Keratinocyte (primary cell): ENCODE measurements at regions not wholly inside any gene's neighbourhood (a gene's known extent, or its start where the extent isn't known, plus 50 kb on each side); places are given as distances from the start of the nearest gene placed in this dataset.

Experiments
- DNase-seq: peaks from one replicate; pipeline ENCODE4 v3.0.0-alpha.2; 2011; ENCODE audit warnings: low read depth, missing footprints, low spot score
- FAIRE-seq: peaks from 2 replicates; lab custom pipeline; 2011; peaks lifted over from hg19 to GRCh38; lab: Jason Lieb, UNC
- H2AFZ ChIP-seq: 2 replicates; pipeline ENCODE4 v1.6.0; 2012; ENCODE audit warnings: low read length, control low read depth, inconsistent platforms; ENCODE audit not compliant: control insufficient read depth
- H3K27ac ChIP-seq: 2 replicates; pipeline ENCODE4 v1.5.1; 2011; ENCODE audit warnings: low read length; ENCODE audit not compliant: control insufficient read depth, insufficient read depth
- H3K27me3 ChIP-seq: 3 replicates; pipeline ENCODE4 v1.6.0; 2011; ENCODE audit warnings: low read length; ENCODE audit not compliant: control insufficient read depth, insufficient read depth; ENCODE audit errors: extremely low read depth
- H3K36me3 ChIP-seq, 2 experiments: 2 replicates in 1 of 2; 3 replicates in 1 of 2; pipeline ENCODE4 v1.5.1; 2011; ENCODE audit warnings: low read length in 2 of 2, mild to moderate bottlenecking in 1 of 2; ENCODE audit not compliant: control insufficient read depth in 2 of 2, insufficient read depth in 2 of 2; ENCODE audit errors: extremely low read depth in 1 of 2
- H3K4me1 ChIP-seq: 3 replicates; pipeline ENCODE4 v1.5.1; 2011; ENCODE audit warnings: low read length; ENCODE audit not compliant: control insufficient read depth, insufficient read depth; ENCODE audit errors: extremely low read depth
- H3K4me2 ChIP-seq: 3 replicates; pipeline ENCODE4 v1.6.0; 2011; ENCODE audit warnings: low read depth, low read length; ENCODE audit not compliant: control insufficient read depth, insufficient read depth; ENCODE audit errors: extremely low read depth
- H3K4me3 ChIP-seq, 3 experiments: fragments of 200-600 bp in 1 of 3; sonication (generic) in 1 of 3; 2 replicates in 2 of 3; 3 replicates in 1 of 3; pipeline ENCODE4 v1.5.1; 2011 to 2016; ENCODE audit warnings: low read length in 3 of 3, mild to moderate bottlenecking in 3 of 3, control low read depth in 2 of 3, inconsistent platforms in 1 of 3, low read depth in 1 of 3, mixed read lengths in 1 of 3, mixed run types in 1 of 3, moderate library complexity in 1 of 3; ENCODE audit not compliant: control insufficient read depth in 2 of 3, insufficient read depth in 2 of 3; ENCODE audit errors: extremely low read depth in 1 of 3
- H3K79me2 ChIP-seq: 2 replicates; pipeline ENCODE4 v1.6.0; 2012; ENCODE audit warnings: low read length; ENCODE audit not compliant: control insufficient read depth, insufficient read depth
- H3K9ac ChIP-seq: 3 replicates; pipeline ENCODE4 v1.6.0; 2011; ENCODE audit warnings: low read length; ENCODE audit not compliant: control insufficient read depth, insufficient read depth; ENCODE audit errors: extremely low read depth
- H3K9me1 ChIP-seq: 3 replicates; pipeline ENCODE4 v1.6.0; 2011; ENCODE audit warnings: low read length; ENCODE audit not compliant: control insufficient read depth, insufficient read depth; ENCODE audit errors: extremely low read depth
- H3K9me3 ChIP-seq: 2 replicates; pipeline ENCODE4 v1.5.1; 2012; ENCODE audit warnings: low read depth, low read length; ENCODE audit not compliant: control insufficient read depth
- H4K20me1 ChIP-seq: 3 replicates; pipeline ENCODE4 v1.6.0; 2011; ENCODE audit warnings: low read length; ENCODE audit not compliant: control insufficient read depth, insufficient read depth; ENCODE audit errors: extremely low read depth
- EZH2 ChIP-seq: IDR thresholded peaks from one replicate; pipeline ENCODE4 v1.6.1; 2012; ENCODE audit warnings: inconsistent platforms, mild to moderate bottlenecking, low read length, moderate library complexity
- dilution Hi-C: fragments of 300-500 bp; cut with MboI; formaldehyde crosslinking; loops from one replicate; pipeline ENCODE4 v1.7.0; 2020; ENCODE audit warnings: low sequenced_read_pairs; ENCODE audit not compliant: extremely low pct_ligation_motif_present
- TF ChIP-seq, protein P1 (sequence below), 3 experiments: IDR thresholded peaks in 1 of 3; conservative IDR thresholded peaks in 1 of 3; optimal IDR thresholded peaks in 1 of 3; 2 replicates in 2 of 3; 3 replicates in 1 of 3; pipeline versions ENCODE3 to v1.5.1; 2011; ENCODE audit warnings: low read length in 3 of 3, mild to moderate bottlenecking in 3 of 3, moderate library complexity in 2 of 3, control low read depth in 1 of 3, inconsistent platforms in 1 of 3; ENCODE audit not compliant: insufficient read depth in 2 of 3; ENCODE audit errors: extremely low read depth in 1 of 3

- H3K79me2 ChIP-seq = no peaks in the 10 kb centered on the region
- FAIRE-seq = peak; percentile 72
- peaks cover 27% of the 10 kb centered on the region for H3K4me1 ChIP-seq
- H4K20me1 ChIP-seq = no peaks in the 10 kb centered on the region
- no peaks in the 10 kb centered on the region for H3K36me3 ChIP-seq
- DNase-seq = peak; percentile 28
- no peaks in the 10 kb centered on the region for H3K27me3 ChIP-seq
- dilution Hi-C loops = no loop called here
- peak overlapping the region; percentile 18 for H3K27ac ChIP-seq
- H3K4me3 ChIP-seq = no peak overlapping the region
- H3K9me1 ChIP-seq = no peaks in the 10 kb centered on the region
- H2AFZ ChIP-seq = peak overlapping the region; percentile 40
- no peak overlapping the region for H3K9ac ChIP-seq
- TF ChIP-seq EZH2 = no peak
- TF ChIP-seq, protein P1, sequence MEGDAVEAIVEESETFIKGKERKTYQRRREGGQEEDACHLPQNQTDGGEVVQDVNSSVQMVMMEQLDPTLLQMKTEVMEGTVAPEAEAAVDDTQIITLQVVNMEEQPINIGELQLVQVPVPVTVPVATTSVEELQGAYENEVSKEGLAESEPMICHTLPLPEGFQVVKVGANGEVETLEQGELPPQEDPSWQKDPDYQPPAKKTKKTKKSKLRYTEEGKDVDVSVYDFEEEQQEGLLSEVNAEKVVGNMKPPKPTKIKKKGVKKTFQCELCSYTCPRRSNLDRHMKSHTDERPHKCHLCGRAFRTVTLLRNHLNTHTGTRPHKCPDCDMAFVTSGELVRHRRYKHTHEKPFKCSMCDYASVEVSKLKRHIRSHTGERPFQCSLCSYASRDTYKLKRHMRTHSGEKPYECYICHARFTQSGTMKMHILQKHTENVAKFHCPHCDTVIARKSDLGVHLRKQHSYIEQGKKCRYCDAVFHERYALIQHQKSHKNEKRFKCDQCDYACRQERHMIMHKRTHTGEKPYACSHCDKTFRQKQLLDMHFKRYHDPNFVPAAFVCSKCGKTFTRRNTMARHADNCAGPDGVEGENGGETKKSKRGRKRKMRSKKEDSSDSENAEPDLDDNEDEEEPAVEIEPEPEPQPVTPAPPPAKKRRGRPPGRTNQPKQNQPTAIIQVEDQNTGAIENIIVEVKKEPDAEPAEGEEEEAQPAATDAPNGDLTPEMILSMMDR (optimal IDR thresholded peaks at IDR 0.05 in 1 of 3, IDR thresholded peaks at IDR 0.05 in 1 of 3, conservative IDR thresholded peaks at IDR 0.05 in 1 of 3; ENCODE audit: extremely low read depth in 1 of 3, insufficient read depth in 2 of 3, low read length in 3 of 3) = peak in 1 of 3 experiments; percentile 13
- H3K4me2 ChIP-seq = peak overlapping the region; percentile 17
- H3K9me3 ChIP-seq = no peaks in the 10 kb centered on the region
Observed at GRCh38 chr7:46786221-46786954, 795.5 kb downstream of the TNS3 start.

GRCh38 chr7:46784732-46785131, 797.2 kb downstream of the TNS3 start:
- no peak overlapping the region for H3K4me3 ChIP-seq
- no peaks in the 10 kb centered on the region for H3K27me3 ChIP-seq
- no peaks in the 10 kb centered on the region for H3K79me2 ChIP-seq
- H3K9ac ChIP-seq = no peak overlapping the region
- no peak overlapping the region for H3K27ac ChIP-seq
- H4K20me1 ChIP-seq = no peaks in the 10 kb centered on the region
- TF ChIP-seq, protein P1 (optimal IDR thresholded peaks at IDR 0.05 in 1 of 3, IDR thresholded peaks at IDR 0.05 in 1 of 3, conservative IDR thresholded peaks at IDR 0.05 in 1 of 3; ENCODE audit: extremely low read depth in 1 of 3, insufficient read depth in 2 of 3, low read length in 3 of 3) = no peak
- TF ChIP-seq EZH2 = no peak
- no peaks in the 10 kb centered on the region for H3K9me3 ChIP-seq
- H3K4me2 ChIP-seq = peak overlapping the region; percentile 41
- H3K9me1 ChIP-seq = no peaks in the 10 kb centered on the region
- no peaks in the 10 kb centered on the region for H3K36me3 ChIP-seq
- dilution Hi-C loops = no loop called here
- peaks cover 27% of the 10 kb centered on the region for H3K4me1 ChIP-seq
- H2AFZ ChIP-seq = no peak overlapping the region
- FAIRE-seq = peak; percentile 99
- DNase-seq = peak; percentile 33
